Endodermal cell (in vitro differentiated cells): ENCODE measurements at regions not wholly inside any gene's neighbourhood (a gene's known extent, or its start where the extent isn't known, plus 50 kb on each side); places are given as distances from the start of the nearest gene placed in this dataset.

Experiments
- DNase-seq: peaks from one replicate; pipeline ENCODE4 v3.0.0-alpha.2; 2017
- H3K27ac ChIP-seq: 2 replicates; pipeline ENCODE4 v1.5.1; 2013; ENCODE audit warnings: mild to moderate bottlenecking, low read depth, low read length, moderate library complexity
- H3K27me3 ChIP-seq: 2 replicates; pipeline ENCODE4 v1.6.1; 2013; ENCODE audit warnings: mild to moderate bottlenecking, low read length, moderate library complexity; ENCODE audit not compliant: insufficient read depth, control insufficient read depth, poor library complexity, severe bottlenecking
- H3K36me3 ChIP-seq: 2 replicates; pipeline ENCODE4 v1.7.0; 2013; ENCODE audit warnings: mild to moderate bottlenecking, low read length, moderate library complexity; ENCODE audit not compliant: control insufficient read depth, insufficient read depth
- H3K4me1 ChIP-seq: one replicate; pipeline ENCODE4 v1.7.0; 2013; ENCODE audit warnings: low read length; ENCODE audit not compliant: control insufficient read depth, insufficient read depth
- H3K4me3 ChIP-seq: 2 replicates; pipeline ENCODE4 v1.5.1; 2013; ENCODE audit warnings: mild to moderate bottlenecking, low read length, moderate library complexity
- H3K9ac ChIP-seq: 2 replicates; pipeline ENCODE4 v1.6.1; 2013; ENCODE audit warnings: mild to moderate bottlenecking, low read length, moderate library complexity; ENCODE audit not compliant: poor library complexity, severe bottlenecking; ENCODE audit errors: extremely low read depth
- H3K9me3 ChIP-seq: 2 replicates; pipeline ENCODE4 v1.6.1; 2013; ENCODE audit warnings: mild to moderate bottlenecking, low read length, moderate library complexity; ENCODE audit not compliant: control insufficient read depth
- H3K27ac Mint-ChIP-seq: 2 replicates; pipeline ENCODE4 v1.8.0; 2020; ENCODE audit warnings: mixed read lengths
- H3K27me3 Mint-ChIP-seq: 2 replicates; pipeline ENCODE4 v1.8.0; 2021; ENCODE audit warnings: mild to moderate bottlenecking, mixed read lengths; ENCODE audit not compliant: insufficient read depth
- H3K36me3 Mint-ChIP-seq: 2 replicates; pipeline ENCODE4 v1.8.0; 2020; ENCODE audit warnings: low read depth, mixed read lengths
- H3K4me1 Mint-ChIP-seq: 2 replicates; pipeline ENCODE4 v1.8.0; 2020; ENCODE audit warnings: mixed read lengths
- H3K4me3 Mint-ChIP-seq: 2 replicates; pipeline ENCODE4 v1.8.0; 2020; ENCODE audit warnings: mild to moderate bottlenecking, moderate library complexity, mixed read lengths
- H3K9me3 Mint-ChIP-seq: 2 replicates; pipeline ENCODE4 v1.8.0; 2020; ENCODE audit warnings: mild to moderate bottlenecking, mixed read lengths
- WGBS, 2 experiments: methylation state at CpG; one replicate each; pipeline versions ENCODE4 v1.1.5 to v1.1.7; 2013; ENCODE audit warnings: missing lambda C conversion rate in 2 of 2, mixed read lengths in 1 of 2; ENCODE audit not compliant: insufficient coverage in 1 of 2, insufficient read length in 1 of 2; 5-methylcytosine and 5-hydroxymethylcytosine counted together
- TF ChIP-seq, protein P1 (sequence below): fragments of 200-600 bp; sonication (generic); conservative IDR thresholded peaks from 2 replicates; pipeline ENCODE4 v1.5.0; 2021; ENCODE audit warnings: antibody characterized with exemption, mild to moderate bottlenecking

DNA sequence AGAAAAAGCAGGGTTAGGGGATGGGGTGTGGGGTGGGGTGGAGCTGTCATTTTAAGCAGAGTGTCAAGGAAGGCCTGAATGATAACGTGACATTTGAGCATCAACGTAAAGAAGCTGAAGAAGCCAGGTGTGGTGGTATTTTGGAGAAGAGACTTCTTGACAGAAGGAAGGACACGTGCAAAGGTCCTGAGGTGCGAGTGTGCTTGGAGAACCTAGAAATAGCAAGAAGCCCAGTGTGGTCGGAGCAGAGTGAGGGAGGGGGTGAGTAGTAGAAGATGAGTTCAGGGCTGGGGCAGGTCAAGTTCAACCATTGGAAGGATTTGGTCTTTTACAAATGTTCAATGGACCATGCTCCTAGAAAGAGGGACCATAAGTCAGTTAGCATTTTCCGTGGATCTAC is 140.2 kb upstream of the ZBTB40 start:
- no peaks in the 10 kb centered on the region for H3K9me3 ChIP-seq
- H3K4me3 Mint-ChIP-seq = no peak overlapping the region
- H3K36me3 ChIP-seq = no peaks in the 10 kb centered on the region
- H3K27me3 Mint-ChIP-seq = peaks cover 10% of the 10 kb centered on the region
- no peak overlapping the region for H3K4me3 ChIP-seq
- H3K4me1 ChIP-seq = no peaks in the 10 kb centered on the region
- TF ChIP-seq, protein P1, sequence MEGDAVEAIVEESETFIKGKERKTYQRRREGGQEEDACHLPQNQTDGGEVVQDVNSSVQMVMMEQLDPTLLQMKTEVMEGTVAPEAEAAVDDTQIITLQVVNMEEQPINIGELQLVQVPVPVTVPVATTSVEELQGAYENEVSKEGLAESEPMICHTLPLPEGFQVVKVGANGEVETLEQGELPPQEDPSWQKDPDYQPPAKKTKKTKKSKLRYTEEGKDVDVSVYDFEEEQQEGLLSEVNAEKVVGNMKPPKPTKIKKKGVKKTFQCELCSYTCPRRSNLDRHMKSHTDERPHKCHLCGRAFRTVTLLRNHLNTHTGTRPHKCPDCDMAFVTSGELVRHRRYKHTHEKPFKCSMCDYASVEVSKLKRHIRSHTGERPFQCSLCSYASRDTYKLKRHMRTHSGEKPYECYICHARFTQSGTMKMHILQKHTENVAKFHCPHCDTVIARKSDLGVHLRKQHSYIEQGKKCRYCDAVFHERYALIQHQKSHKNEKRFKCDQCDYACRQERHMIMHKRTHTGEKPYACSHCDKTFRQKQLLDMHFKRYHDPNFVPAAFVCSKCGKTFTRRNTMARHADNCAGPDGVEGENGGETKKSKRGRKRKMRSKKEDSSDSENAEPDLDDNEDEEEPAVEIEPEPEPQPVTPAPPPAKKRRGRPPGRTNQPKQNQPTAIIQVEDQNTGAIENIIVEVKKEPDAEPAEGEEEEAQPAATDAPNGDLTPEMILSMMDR = no peak
- no peak overlapping the region for H3K27ac Mint-ChIP-seq
- no peak overlapping the region for H3K9ac ChIP-seq
- no peaks in the 10 kb centered on the region for H3K36me3 Mint-ChIP-seq
- H3K27ac ChIP-seq = no peak overlapping the region
- no peak for DNase-seq
- WGBS, 2 experiments = 91 to 96% methylated on average over 4 to 6 of the region's 6 CpGs
- no peaks in the 10 kb centered on the region for H3K4me1 Mint-ChIP-seq
- H3K27me3 ChIP-seq = peaks cover 8% of the 10 kb centered on the region
- H3K9me3 Mint-ChIP-seq = no peaks in the 10 kb centered on the region

GRCh38 chr1:22313321-22313720 is 138.3 kb upstream of the ZBTB40 start:
- Histone ChIP-seq H3K27ac (no peak overlapping the region), H3K27me3 (no peaks in the 10 kb centered on the region), H3K9ac (no peak overlapping the region), H3K4me1 (no peaks in the 10 kb centered on the region), H3K9me3 (no peaks in the 10 kb centered on the region), H3K36me3 (no peaks in the 10 kb centered on the region), H3K4me3 (no peak overlapping the region)
- Mint-ChIP-seq H3K4me3 (no peak overlapping the region), H3K27ac (no peak overlapping the region), H3K27me3 (no peaks in the 10 kb centered on the region), H3K9me3 (no peaks in the 10 kb centered on the region), H3K36me3 (no peaks in the 10 kb centered on the region), H3K4me1 (peaks cover 3% of the 10 kb centered on the region)
- no peak for DNase-seq
- 92 to 95% methylated on average over 5 to 8 of the region's 8 CpGs for WGBS, 2 experiments
- TF ChIP-seq, protein P1 = no peak

- Mint-ChIP-seq H3K27me3 (peaks cover 5% of the 10 kb centered on the region), H3K4me3 (no peak overlapping the region), H3K4me1 (peaks cover 3% of the 10 kb centered on the region), H3K36me3 (no peaks in the 10 kb centered on the region), H3K9me3 (no peaks in the 10 kb centered on the region), H3K27ac (no peak overlapping the region)
- H3K9ac ChIP-seq = no peak overlapping the region
- H3K4me1 ChIP-seq = no peaks in the 10 kb centered on the region
- 96% methylated on average over 10 to 11 of the region's 11 CpGs for WGBS, 2 experiments
- no peaks in the 10 kb centered on the region for H3K9me3 ChIP-seq
- no peak for DNase-seq
- TF ChIP-seq, protein P1 = no peak
- H3K27ac ChIP-seq = no peak overlapping the region
- no peak overlapping the region for H3K4me3 ChIP-seq
- H3K36me3 ChIP-seq = no peaks in the 10 kb centered on the region
- H3K27me3 ChIP-seq = no peaks in the 10 kb centered on the region
Observed at GRCh38 chr1:22314706-22315105, 136.9 kb upstream of the ZBTB40 start.
